ENCODE measurements at regions not wholly inside any gene's neighbourhood (a gene's known extent, or its start where the extent isn't known, plus 50 kb on each side); places are given as distances from the start of the nearest gene placed in this dataset.
"Not testable (repeated sequence)": the region's sequence is repeated elsewhere in the genome, so short reads cannot be mapped to it uniquely, and the experiment has no call there.

DNA sequence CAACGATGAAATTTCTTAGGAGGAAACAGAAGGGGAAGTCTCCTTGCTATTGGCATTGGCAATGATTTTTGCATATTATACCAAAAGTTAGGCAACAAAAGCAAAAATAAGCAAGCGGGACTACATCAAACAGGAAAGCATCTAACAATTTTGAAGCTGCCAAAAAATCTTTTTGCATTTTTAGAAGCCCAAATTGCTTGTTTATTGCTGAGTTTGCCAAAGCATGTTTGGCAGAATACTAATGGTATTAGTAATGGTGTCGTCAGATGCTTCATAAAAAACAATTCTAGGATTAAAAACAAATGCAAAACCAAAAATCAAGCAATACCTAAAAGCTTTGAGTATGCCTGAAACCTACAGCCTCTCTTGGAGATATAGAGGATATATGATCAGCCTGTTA is 80.0 kb downstream of the GALR1 start:
- H3K4me3 Mint-ChIP-seq, result no peak overlapping the region
- H3K9me3 Mint-ChIP-seq, result no peaks in the 10 kb centered on the region
- no peaks in the 10 kb centered on the region for H3K36me3 Mint-ChIP-seq
- H3K27me3 Mint-ChIP-seq, result peaks cover 16% of the 10 kb centered on the region
- no peak for DNase-seq
- no peaks in the 10 kb centered on the region for H3K4me1 Mint-ChIP-seq
- no peak overlapping the region for H3K27ac Mint-ChIP-seq

DNA sequence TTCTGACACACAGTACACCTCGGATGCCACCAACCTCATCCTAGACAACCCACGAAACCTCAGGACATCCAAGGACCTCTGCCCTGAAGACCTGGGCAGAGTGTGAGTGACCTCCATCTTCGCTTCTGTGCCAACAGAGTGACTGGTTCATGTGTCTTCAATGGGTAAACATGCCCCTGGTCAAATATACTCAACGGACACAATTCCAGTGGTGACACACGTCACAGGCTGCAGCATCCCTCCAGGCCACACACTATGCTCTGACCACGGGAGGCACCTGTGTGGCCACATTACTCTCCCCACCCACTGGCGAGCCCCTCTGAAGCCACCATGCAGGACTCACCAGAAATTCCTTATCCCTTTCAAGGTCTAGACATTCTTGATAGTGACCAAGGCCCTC is 85.2 kb downstream of the GALR1 start:
- Mint-ChIP-seq H3K4me1 (no peaks in the 10 kb centered on the region), H3K36me3 (no peaks in the 10 kb centered on the region), H3K27ac (no peak overlapping the region), H3K4me3 (no peak overlapping the region), H3K9me3 (no peaks in the 10 kb centered on the region), H3K27me3 (peaks cover 28% of the 10 kb centered on the region)
- DNase-seq, result no peak

DNA sequence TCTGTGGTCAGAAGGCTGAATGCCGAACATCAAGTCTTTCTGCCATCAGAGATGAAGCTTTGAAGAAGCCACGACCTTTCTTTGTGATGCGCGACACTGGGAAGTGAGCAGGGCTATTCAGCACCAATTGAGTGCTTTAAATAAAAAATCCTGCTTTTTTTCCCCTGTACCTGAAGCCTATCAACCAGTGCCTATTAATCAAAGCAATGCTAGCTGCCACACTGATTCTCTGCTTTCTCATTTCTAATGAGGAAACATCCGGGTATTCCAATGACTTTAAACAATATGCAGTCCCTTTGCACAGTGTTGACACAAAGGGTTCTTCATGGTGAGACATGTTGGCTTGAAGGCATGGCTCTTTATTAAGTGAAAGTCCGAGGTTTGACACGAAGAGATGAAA is 88.0 kb downstream of the GALR1 start:
- H3K4me1 Mint-ChIP-seq, result no peaks in the 10 kb centered on the region
- H3K27ac Mint-ChIP-seq, result no peak overlapping the region
- H3K36me3 Mint-ChIP-seq, result no peaks in the 10 kb centered on the region
- DNase-seq, result no peak
- no peaks in the 10 kb centered on the region for H3K9me3 Mint-ChIP-seq
- peaks cover 21% of the 10 kb centered on the region for H3K27me3 Mint-ChIP-seq
- H3K4me3 Mint-ChIP-seq, result no peak overlapping the region

- no peaks in the 10 kb centered on the region for H3K36me3 Mint-ChIP-seq
Measured at GRCh38 chr18:77339093-77339492, 89.4 kb downstream of the GALR1 start.

DNA sequence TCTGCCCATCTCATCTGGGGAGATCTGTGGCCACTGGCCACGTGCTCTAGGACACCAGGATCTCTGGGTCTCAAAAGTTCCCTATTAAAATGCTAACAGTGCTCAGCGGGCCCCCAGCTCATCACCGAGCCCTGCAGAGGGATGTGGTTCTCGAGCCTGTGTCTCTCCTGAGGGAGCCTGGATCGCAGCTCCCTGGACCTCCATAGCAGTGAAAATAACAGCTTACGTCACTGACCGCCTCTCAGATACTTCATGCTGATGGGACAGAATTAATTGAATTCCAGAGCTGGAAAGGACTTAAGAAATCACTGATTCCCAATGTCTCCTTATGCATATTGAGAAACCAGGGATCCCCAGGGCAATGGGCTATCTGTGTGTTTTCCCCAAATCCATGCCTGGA is 90.0 kb downstream of the GALR1 start:
- Mint-ChIP-seq H3K4me1 (no peaks in the 10 kb centered on the region), H3K27ac (no peak overlapping the region), H3K27me3 (peaks cover 16% of the 10 kb centered on the region), H3K36me3 (no peaks in the 10 kb centered on the region), H3K9me3 (no peaks in the 10 kb centered on the region), H3K4me3 (no peak overlapping the region)
- DNase-seq, result no peak

More at GRCh38 chr18:77339093-77339492, 89.4 kb downstream of the GALR1 start:
- Mint-ChIP-seq H3K4me3 (no peak overlapping the region), H3K27ac (no peak overlapping the region), H3K4me1 (no peaks in the 10 kb centered on the region), H3K27me3 (peaks cover 16% of the 10 kb centered on the region), H3K9me3 (no peaks in the 10 kb centered on the region)
- DNase-seq, result no peak

- DNase-seq, result no peak
- Mint-ChIP-seq H3K4me1 (no peaks in the 10 kb centered on the region), H3K27ac (no peak overlapping the region), H3K36me3 (no peaks in the 10 kb centered on the region), H3K4me3 (no peak overlapping the region), H3K9me3 (no peaks in the 10 kb centered on the region), H3K27me3 (peaks cover 16% of the 10 kb centered on the region)
Measured at GRCh38 chr18:77340815-77341214, 91.2 kb downstream of the GALR1 start.

DNA sequence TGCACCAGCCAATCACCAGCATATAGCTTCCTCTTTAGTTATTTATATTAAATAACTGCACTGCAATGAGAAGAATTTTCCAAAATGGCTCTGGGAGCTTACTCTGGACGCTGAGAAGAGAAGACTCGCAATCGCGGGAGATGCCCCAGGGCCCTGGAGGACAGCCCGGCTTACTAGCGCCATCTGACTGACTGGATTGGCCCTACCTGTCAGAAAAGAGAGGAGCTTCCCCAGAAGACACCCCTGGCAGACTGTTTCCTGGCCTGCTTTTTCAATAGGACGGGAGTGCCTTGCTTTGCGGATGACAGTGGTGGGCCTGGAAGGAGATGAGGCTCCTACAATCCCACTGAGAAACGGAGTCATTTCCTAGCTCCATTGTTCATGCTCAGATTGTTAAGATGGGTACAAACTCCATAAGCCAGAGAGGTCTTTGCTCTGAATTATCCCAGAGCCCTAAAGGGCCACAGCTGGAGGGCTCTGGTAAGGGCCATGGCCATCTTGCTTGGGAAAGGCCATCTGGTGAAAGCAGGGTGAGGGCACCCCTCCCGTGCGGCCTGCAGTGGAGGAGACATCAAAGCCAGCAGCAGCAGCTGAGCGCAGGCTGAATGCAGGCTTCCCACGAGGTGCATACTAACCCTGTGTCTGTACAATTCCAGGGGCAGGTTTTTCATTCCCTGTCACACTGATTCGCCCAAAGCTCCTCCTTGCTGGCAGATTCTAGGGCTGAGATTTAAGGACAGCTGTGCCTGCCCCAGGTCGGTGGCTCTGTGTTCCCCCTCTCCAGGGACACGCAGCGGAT is 92.1 kb downstream of the GALR1 start:
- no peak overlapping the region for H3K27ac Mint-ChIP-seq
- DNase-seq, result no peak
- no peaks in the 10 kb centered on the region for H3K9me3 Mint-ChIP-seq
- no peaks in the 10 kb centered on the region for H3K36me3 Mint-ChIP-seq
- no peak overlapping the region for H3K4me3 Mint-ChIP-seq
- no peaks in the 10 kb centered on the region for H3K4me1 Mint-ChIP-seq
- peaks cover 9% of the 10 kb centered on the region for H3K27me3 Mint-ChIP-seq

GRCh38 chr18:77342736-77343135 is 93.1 kb downstream of the GALR1 start:
- no peaks in the 10 kb centered on the region for H3K36me3 Mint-ChIP-seq
- H3K27ac Mint-ChIP-seq, result no peak overlapping the region
- no peak for DNase-seq
- H3K27me3 Mint-ChIP-seq, result peaks cover 7% of the 10 kb centered on the region
- H3K9me3 Mint-ChIP-seq, result no peaks in the 10 kb centered on the region
- H3K4me3 Mint-ChIP-seq, result no peak overlapping the region
- no peaks in the 10 kb centered on the region for H3K4me1 Mint-ChIP-seq

DNA sequence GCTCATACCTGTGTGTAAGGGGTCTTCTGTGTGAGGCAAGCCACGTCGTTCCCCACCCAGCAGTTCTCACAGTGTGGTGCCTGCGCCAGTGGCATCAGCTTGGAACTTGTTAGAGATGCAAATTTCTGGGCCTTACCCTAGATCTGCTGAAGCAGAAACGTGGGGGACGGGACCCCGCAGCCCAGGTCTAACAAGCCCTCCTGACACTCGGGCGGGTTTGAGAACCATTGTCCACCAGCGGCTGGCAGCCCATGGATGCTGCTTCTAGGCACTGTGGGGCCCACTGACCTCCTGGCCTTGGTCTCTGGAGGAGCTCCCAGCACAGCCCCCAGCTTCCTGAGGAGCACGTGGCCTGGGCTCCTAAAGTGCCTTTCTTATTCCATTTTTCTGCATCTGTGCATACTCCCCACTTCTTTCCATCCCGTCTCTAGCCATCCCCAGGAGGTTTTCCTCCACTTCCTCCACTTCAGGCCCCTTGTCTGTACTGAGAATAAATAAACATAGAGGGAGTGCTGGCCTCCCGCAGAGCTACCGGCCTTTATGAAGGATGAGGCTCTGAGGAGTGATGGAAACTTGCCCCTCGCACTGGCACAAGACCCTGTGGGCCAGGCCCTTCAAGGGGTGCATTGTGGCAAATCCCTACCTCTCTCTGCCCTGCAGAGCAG is 94.3 kb downstream of the GALR1 start:
- no peaks in the 10 kb centered on the region for H3K36me3 Mint-ChIP-seq
- no peak overlapping the region for H3K27ac Mint-ChIP-seq
- no peaks in the 10 kb centered on the region for H3K27me3 Mint-ChIP-seq
- no peak for DNase-seq
- H3K4me3 Mint-ChIP-seq, result no peak overlapping the region
- H3K9me3 Mint-ChIP-seq, result no peaks in the 10 kb centered on the region
- H3K4me1 Mint-ChIP-seq, result no peaks in the 10 kb centered on the region

DNA sequence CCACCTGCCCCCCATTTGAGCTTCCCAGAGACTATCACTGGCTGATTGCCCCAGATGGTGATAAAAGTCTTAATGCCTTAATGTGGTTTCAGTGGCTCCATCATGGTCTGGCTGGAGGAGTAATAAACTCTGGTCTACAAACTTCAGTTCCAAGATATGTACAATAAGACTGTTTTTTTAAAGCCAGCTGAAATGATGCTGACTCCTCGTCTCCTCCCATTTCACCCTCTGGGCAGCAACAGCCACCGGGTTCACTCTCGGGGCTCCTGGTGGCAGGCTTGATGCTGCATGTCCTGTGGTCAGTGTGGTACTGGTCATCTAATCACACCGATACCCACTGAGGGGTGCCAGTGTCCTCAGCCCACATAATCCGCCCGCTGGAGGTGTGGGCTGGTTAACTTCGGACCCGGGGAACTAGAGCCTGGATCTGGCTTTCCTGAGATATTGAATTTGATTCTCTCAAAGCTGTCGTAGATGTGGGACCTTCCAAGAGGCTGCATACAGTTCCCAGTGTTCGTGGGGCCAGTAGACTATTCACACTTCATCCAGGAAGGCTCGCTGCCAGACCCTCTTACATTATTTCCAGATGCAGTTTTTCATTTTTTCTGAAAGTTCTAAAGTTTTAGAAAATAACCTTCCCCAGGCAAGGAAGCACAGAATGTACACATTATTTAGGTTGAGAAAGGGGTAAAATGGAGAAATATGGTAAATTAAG is 95.3 kb downstream of the GALR1 start:
- H3K4me1 Mint-ChIP-seq, result no peaks in the 10 kb centered on the region
- no peaks in the 10 kb centered on the region for H3K36me3 Mint-ChIP-seq
- DNase-seq, result no peak
- H3K9me3 Mint-ChIP-seq, result no peaks in the 10 kb centered on the region
- H3K27me3 Mint-ChIP-seq, result peaks cover 7% of the 10 kb centered on the region
- H3K4me3 Mint-ChIP-seq, result no peak overlapping the region
- H3K27ac Mint-ChIP-seq, result no peak overlapping the region

DNA sequence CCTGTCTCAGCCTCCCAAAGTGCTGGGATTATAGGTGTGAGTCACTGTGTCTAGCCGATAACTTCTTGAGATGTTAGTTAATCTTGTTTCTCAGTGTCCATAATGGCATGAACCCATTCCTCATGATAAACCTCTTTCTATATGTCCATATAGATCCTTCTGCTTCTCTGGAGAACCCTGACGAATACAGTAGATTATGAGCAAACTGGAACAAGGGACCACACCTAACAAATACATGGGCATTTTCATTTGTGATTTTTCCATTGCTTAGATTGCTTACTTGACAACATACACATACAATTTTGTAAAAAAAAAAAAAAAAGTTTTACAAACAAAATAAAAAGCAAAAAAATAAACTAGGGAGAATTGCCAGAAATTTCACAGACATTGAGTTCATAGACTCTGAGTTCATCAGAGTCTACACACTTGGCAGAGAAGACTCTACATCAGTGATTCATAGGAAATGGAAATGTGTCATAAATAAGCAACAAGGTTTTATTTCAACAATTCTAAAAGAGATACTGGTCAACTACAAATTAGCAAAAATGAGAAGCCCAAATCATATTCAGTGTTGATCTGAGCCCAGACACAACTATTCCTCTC is 96.7 kb downstream of the GALR1 start:
- H3K27me3 Mint-ChIP-seq, result peaks cover 15% of the 10 kb centered on the region
- no peak for DNase-seq
- no peaks in the 10 kb centered on the region for H3K36me3 Mint-ChIP-seq
- H3K4me3 Mint-ChIP-seq, result no peak overlapping the region
- peaks cover 6% of the 10 kb centered on the region for H3K4me1 Mint-ChIP-seq
- H3K27ac Mint-ChIP-seq, result no peak overlapping the region
- H3K9me3 Mint-ChIP-seq, result peaks cover 3% of the 10 kb centered on the region

- not testable (repeated sequence) for H3K9me3 Mint-ChIP-seq, DNase-seq, H3K4me1 Mint-ChIP-seq, H3K27ac Mint-ChIP-seq, H3K36me3 Mint-ChIP-seq, H3K4me3 Mint-ChIP-seq
- peaks cover 48% of the 10 kb centered on the region for H3K27me3 Mint-ChIP-seq
Measured at GRCh38 chr18:77353349-77353748, 103.7 kb downstream of the GALR1 start.

- H3K4me3 Mint-ChIP-seq, result no peak overlapping the region
- peaks cover 53% of the 10 kb centered on the region for H3K27me3 Mint-ChIP-seq
- no peak for DNase-seq
- H3K9me3 Mint-ChIP-seq, result peaks cover 26% of the 10 kb centered on the region
- no peak overlapping the region for H3K27ac Mint-ChIP-seq
- peaks cover 2% of the 10 kb centered on the region for H3K36me3 Mint-ChIP-seq
- no peaks in the 10 kb centered on the region for H3K4me1 Mint-ChIP-seq
Measured at GRCh38 chr18:77359561-77360314, 110.1 kb downstream of the GALR1 start.

GRCh38 chr18:77360315-77361190 is 110.9 kb downstream of the GALR1 start:
- Mint-ChIP-seq H3K27me3 (peaks cover 51% of the 10 kb centered on the region), H3K4me3 (no peak overlapping the region), H3K4me1 (no peaks in the 10 kb centered on the region), H3K36me3 (peaks cover 2% of the 10 kb centered on the region), H3K9me3 (peaks cover 26% of the 10 kb centered on the region), H3K27ac (no peak overlapping the region)
- DNase-seq, result no peak

Data from activated naive CD8-positive, alpha-beta T cell treated with anti-CD3 and anti-CD28 coated beads for 36 hours (primary cell).